Adrenal gland (tissue), 5 donors: ENCODE measurements at regions not wholly inside any gene's neighbourhood (a gene's known extent, or its start where the extent isn't known, plus 50 kb on each side); places are given as distances from the start of the nearest gene placed in this dataset.

ENCODE experiments used
- CTCF ChIP-seq, 6 experiments: fragments of 450-650 bp in 4 of 6; fragments of 200-600 bp in 2 of 6; sonication (generic) in 1 of 6; IDR thresholded peaks; 1 replicate in 5 of 6; 2 replicates in 1 of 6; pipeline versions ENCODE4 v1.5.1 to v1.8.0; 2016 to 2021; ENCODE audit warnings: antibody characterized with exemption in 6 of 6, mild to moderate bottlenecking in 2 of 6, moderate library complexity in 1 of 6
- POLR2A ChIP-seq, 2 donors: fragments of 450-650 bp; IDR thresholded peaks; one replicate each; pipeline ENCODE4 v1.6.1; 2017; ENCODE audit warnings: antibody characterized with exemption in 2 of 2, mild to moderate bottlenecking in 2 of 2, moderate library complexity in 1 of 2
- donor health status: DM: no; HTN: no; CAD: no.

- TF ChIP-seq CTCF (IDR thresholded peaks at IDR 0.05) (no peak), POLR2A (IDR thresholded peaks at IDR 0.05) (no peak)
Observed at GRCh38 chr10:62719061-62719460, 85.5 kb upstream of the ADO start.
